Posterior cingulate gyrus (tissue), 11 donors: ENCODE measurements at regions not wholly inside any gene's neighbourhood (a gene's known extent, or its start where the extent isn't known, plus 50 kb on each side); places are given as distances from the start of the nearest gene placed in this dataset.
A peak's percentile ranks its signal among the peaks of the same experiment; 100 is the strongest.
"Not testable (repeated sequence)": the region's sequence is repeated elsewhere in the genome, so short reads cannot be mapped to it uniquely, and the experiment has no call there.

Experiments
- DNase-seq, 10 donors: peaks; one replicate each; pipeline versions ENCODE4 v3.0.0 to v3.0.0-alpha.2; 2020 to 2021; ENCODE audit warnings: mixed read lengths in 3 of 10
- intact Hi-C: fragments of 100-400 bp; cut with DNase I; formaldehyde crosslinking; loops from one replicate; pipeline ENCODE4 v1.15.1; 2023

- DNase-seq, intact Hi-C loops: not testable (repeated sequence)
These were observed 104.7 kb upstream of the PLGLB2 start for GRCh38 chr2:87643165-87643564.

- intact Hi-C loops, DNase-seq: not testable (repeated sequence)
These were observed 100.0 kb upstream of the PLGLB2 start for GRCh38 chr2:87647737-87648498.

DNA sequence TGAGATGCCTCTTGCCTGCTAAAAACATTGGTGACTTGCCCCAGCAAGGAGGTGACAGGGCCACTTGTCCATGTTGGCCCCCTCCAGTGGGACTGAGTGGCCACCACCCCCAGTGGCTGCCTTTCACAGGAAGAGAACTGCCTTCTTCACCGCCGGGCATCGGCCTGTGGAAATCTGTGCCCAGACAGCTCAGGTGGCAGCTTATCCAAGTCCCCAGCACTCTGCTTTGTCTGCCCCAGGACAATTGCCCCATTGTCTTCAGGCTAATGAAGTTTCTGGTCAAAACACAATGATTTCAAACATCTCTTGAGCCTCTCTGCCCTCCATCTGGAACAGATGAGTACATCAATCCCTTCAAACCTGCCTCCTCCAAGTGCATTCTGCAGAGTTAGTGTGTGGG, 99.1 kb upstream of the PLGLB2 start:
- DNase-seq, intact Hi-C loops: not testable (repeated sequence)

- DNase-seq, intact Hi-C loops: not testable (repeated sequence)
These were observed 98.0 kb upstream of the PLGLB2 start for GRCh38 chr2:87649871-87650270.

GRCh38 chr2:87650837-87651236, 97.0 kb upstream of the PLGLB2 start:
- DNase-seq, intact Hi-C loops: not testable (repeated sequence)

- intact Hi-C loops, DNase-seq: not testable (repeated sequence)
These were observed 96.3 kb upstream of the PLGLB2 start for GRCh38 chr2:87651589-87651988.

- intact Hi-C loops, DNase-seq: not testable (repeated sequence)
These were observed 94.5 kb upstream of the PLGLB2 start for GRCh38 chr2:87653373-87653772.

GRCh38 chr2:87654136-87654814, 93.6 kb upstream of the PLGLB2 start:
- intact Hi-C loops, DNase-seq: not testable (repeated sequence)

GRCh38 chr2:87657915-87658314, 90.0 kb upstream of the PLGLB2 start:
- intact Hi-C loops, DNase-seq: not testable (repeated sequence)

GRCh38 chr2:87658357-87658756, 89.5 kb upstream of the PLGLB2 start:
- DNase-seq, intact Hi-C loops: not testable (repeated sequence)

- peak in 7 of 10 donors; percentile 10 to 84 (median 30) for DNase-seq
- intact Hi-C loops = not testable (repeated sequence)
These were observed 88.9 kb upstream of the PLGLB2 start for GRCh38 chr2:87658976-87659375.

GRCh38 chr2:87660164-87660563, 87.7 kb upstream of the PLGLB2 start:
- intact Hi-C loops, DNase-seq: not testable (repeated sequence)

- DNase-seq, intact Hi-C loops: not testable (repeated sequence)
These were observed 85.3 kb upstream of the PLGLB2 start for GRCh38 chr2:87662316-87663290.

DNA sequence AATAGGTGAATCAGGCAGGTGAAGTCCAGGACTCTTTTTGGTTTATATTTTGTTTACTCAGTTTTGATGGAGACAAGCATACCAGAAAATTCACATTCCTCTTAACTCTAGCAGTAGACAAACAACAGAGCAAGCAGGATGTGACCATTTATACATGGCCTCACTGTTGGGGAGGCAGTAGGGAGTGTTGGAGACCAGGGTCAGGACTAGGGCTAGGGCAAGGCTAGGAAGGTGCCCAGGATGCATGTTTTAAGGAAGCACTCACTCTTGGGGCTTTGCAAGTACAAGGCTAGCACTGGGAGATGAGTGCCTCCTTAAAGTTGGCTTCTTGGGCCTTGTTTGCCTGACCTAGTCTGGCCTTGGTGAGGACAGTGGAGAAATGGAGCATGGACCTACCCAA, 84.5 kb upstream of the PLGLB2 start:
- intact Hi-C loops, DNase-seq: not testable (repeated sequence)

- intact Hi-C loops, DNase-seq: not testable (repeated sequence)
These were observed 80.9 kb upstream of the PLGLB2 start for GRCh38 chr2:87667027-87667426.

GRCh38 chr2:87668361-87668760, 79.5 kb upstream of the PLGLB2 start:
- intact Hi-C loops, DNase-seq: not testable (repeated sequence)

GRCh38 chr2:87669633-87670231, 78.2 kb upstream of the PLGLB2 start:
- DNase-seq, intact Hi-C loops: not testable (repeated sequence)

GRCh38 chr2:87672404-87672803, 75.5 kb upstream of the PLGLB2 start:
- DNase-seq, intact Hi-C loops: not testable (repeated sequence)

DNA sequence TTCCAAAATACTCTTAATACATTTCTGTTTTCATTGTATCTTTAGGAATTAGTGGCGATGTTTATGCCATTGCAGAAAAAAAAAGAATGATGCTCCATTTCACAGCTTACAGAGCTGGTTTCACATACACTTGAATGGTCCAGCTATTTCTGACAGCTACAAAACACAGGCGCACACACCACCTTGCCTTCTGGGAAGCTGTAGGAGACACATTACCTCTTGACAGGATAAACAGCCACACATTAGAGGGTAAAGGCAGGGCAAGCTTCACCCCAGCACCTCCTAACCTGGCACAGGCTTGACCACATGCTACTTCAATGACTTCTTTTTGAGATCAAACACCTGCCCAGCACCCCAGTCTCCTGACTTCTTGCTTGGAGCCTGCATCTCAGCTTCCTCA, 73.2 kb upstream of the PLGLB2 start:
- intact Hi-C loops = not testable (repeated sequence)

GRCh38 chr2:87675487-87675886, 72.4 kb upstream of the PLGLB2 start:
- intact Hi-C loops, DNase-seq: not testable (repeated sequence)

More for the DNA sequence above, 73.2 kb upstream of the PLGLB2 start:
- DNase-seq = not testable (repeated sequence)
